T-cell (primary cell): ENCODE measurements at regions not wholly inside any gene's neighbourhood (a gene's known extent, or its start where the extent isn't known, plus 50 kb on each side); places are given as distances from the start of the nearest gene placed in this dataset.

ENCODE experiments used
- ATAC-seq, 4 experiments: fragments of 200-7000 bp in 3 of 4; fragments of 150-1000 bp in 1 of 4; cut with Tn5 transposase; replicated peaks in 1 of 4; 1 replicate in 3 of 4; 2 replicates in 1 of 4; pipeline ENCODE4 v1.10.0; 2021; ENCODE audit warnings: moderate library complexity in 3 of 4, mild to moderate bottlenecking in 2 of 4, moderate number of reproducible peaks in 1 of 4
- CTCF ChIA-PET, 2 donors: fragments of 300-600 bp; sonication (Branson Sonifier 250); formaldehyde crosslinking; loops; one replicate each; lab custom pipeline; 2022; ENCODE audit warnings: antibody characterized with exemption in 2 of 2; lab: Charles Lee
- POLR2A ChIA-PET, 2 donors: fragments of 300-600 bp; sonication (Branson Sonifier 250); formaldehyde crosslinking; loops; one replicate each; lab custom pipeline; 2022; ENCODE audit warnings: antibody characterized with exemption in 2 of 2; lab: Charles Lee
- DNase-seq, 35 experiments: peaks; one replicate each; pipeline versions ENCODE4 v3.0.0 to v3.0.0-alpha.2; 2013 to 2023
- H3K27ac ChIP-seq: one replicate; pipeline ENCODE4 v1.5.1; 2013; ENCODE audit warnings: low read length
- H3K27me3 ChIP-seq, 2 experiments: replicated peaks in 1 of 2; 1 replicate in 1 of 2; 2 replicates in 1 of 2; pipeline versions ENCODE4 v1.6.1 to v1.7.0; 2013; ENCODE audit warnings: low read length in 1 of 2, mixed read lengths in 1 of 2; ENCODE audit not compliant: control insufficient read depth in 2 of 2, insufficient read depth in 2 of 2; ENCODE audit errors: extremely low read depth in 1 of 2
- H3K36me3 ChIP-seq, 2 donors: 1 replicate in 1 of 2; 2 replicates in 1 of 2; pipeline versions ENCODE4 v1.6.1 to v1.7.0; 2013; ENCODE audit warnings: low read length in 1 of 2; ENCODE audit not compliant: control insufficient read depth in 2 of 2, insufficient read depth in 1 of 2; ENCODE audit errors: extremely low read depth in 1 of 2
- H3K4me1 ChIP-seq, 2 experiments: 1 replicate in 1 of 2; 2 replicates in 1 of 2; pipeline versions ENCODE4 v1.6.1 to v1.7.0; 2013; ENCODE audit warnings: low read length in 2 of 2, mixed read lengths in 1 of 2; ENCODE audit not compliant: insufficient read depth in 2 of 2, control insufficient read depth in 1 of 2; ENCODE audit errors: extremely low read depth in 1 of 2
- H3K4me3 ChIP-seq, 2 donors: 1 replicate in 1 of 2; 2 replicates in 1 of 2; pipeline versions ENCODE4 v1.5.1 to v1.7.0; 2013; ENCODE audit warnings: mild to moderate bottlenecking in 2 of 2, low read length in 1 of 2, moderate library complexity in 1 of 2; ENCODE audit not compliant: control insufficient read depth in 1 of 2; ENCODE audit errors: extremely low read depth in 1 of 2
- H3K9me3 ChIP-seq: 2 replicates; pipeline ENCODE4 v1.7.0; 2013
- H3K27ac Mint-ChIP-seq, 2 donors: one replicate each; pipeline ENCODE4 v1.8.0; 2020 to 2021; ENCODE audit warnings: mild to moderate bottlenecking in 2 of 2, mixed read lengths in 2 of 2
- H3K27me3 Mint-ChIP-seq, 2 donors: one replicate each; pipeline ENCODE4 v1.8.0; 2021 to 2022; ENCODE audit warnings: mixed read lengths in 2 of 2
- H3K36me3 Mint-ChIP-seq: one replicate; pipeline ENCODE4 v1.8.0; 2021; ENCODE audit warnings: mixed read lengths
- H3K4me1 Mint-ChIP-seq, 3 donors: one replicate each; pipeline ENCODE4 v1.8.0; 2020 to 2022; ENCODE audit warnings: mixed read lengths in 3 of 3, mild to moderate bottlenecking in 1 of 3
- H3K4me3 Mint-ChIP-seq, 3 donors: one replicate each; pipeline ENCODE4 v1.8.0; 2020 to 2022; ENCODE audit warnings: mild to moderate bottlenecking in 3 of 3, mixed read lengths in 3 of 3, moderate library complexity in 3 of 3
- H3K9me3 Mint-ChIP-seq, 3 donors: one replicate each; pipeline ENCODE4 v1.8.0; 2020 to 2022; ENCODE audit warnings: mixed read lengths in 3 of 3
- WGBS: methylation state at CpG from one replicate; pipeline ENCODE4 v1.1.5; 2013; ENCODE audit warnings: missing lambda C conversion rate; ENCODE audit not compliant: insufficient coverage; 5-methylcytosine and 5-hydroxymethylcytosine counted together

DNA sequence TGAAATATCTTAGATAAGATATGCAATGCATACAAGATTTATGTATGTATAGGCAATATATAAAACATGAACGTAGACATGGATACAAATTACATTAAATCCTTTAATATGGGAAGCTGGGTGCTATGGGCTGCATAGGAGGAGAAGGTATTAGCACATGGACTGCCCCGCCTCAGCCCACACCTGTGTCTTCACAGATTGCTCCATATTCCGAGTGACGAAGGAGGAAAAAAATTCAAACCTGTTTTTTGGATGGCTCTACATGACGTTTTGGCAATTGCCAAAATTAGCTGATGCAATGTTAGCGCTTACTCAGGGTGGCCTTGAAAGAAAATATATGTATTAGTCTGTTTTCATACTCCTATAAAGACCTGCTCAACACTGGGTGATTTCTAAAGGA, 223.4 kb upstream of the SLCO3A1 start:
- Mint-ChIP-seq H3K4me3 (no peak overlapping the region), H3K36me3 (no peaks in the 10 kb centered on the region), H3K27me3 (no peaks in the 10 kb centered on the region), H3K27ac (no peak overlapping the region), H3K9me3 (no peaks in the 10 kb centered on the region), H3K4me1 (no peaks in the 10 kb centered on the region)
- Histone ChIP-seq H3K27me3 (no peaks in the 10 kb centered on the region), H3K4me3 (no peak overlapping the region), H3K4me1 (no peaks in the 10 kb centered on the region), H3K36me3 (no peaks in the 10 kb centered on the region), H3K9me3 (no peaks in the 10 kb centered on the region), H3K27ac (no peak overlapping the region)
- no peak for ATAC-seq
- WGBS = 100% methylated on average over 1 of the region's 6 CpGs
- no peak for DNase-seq
- CTCF ChIA-PET = no interaction called here
- POLR2A ChIA-PET = no interaction called here

DNA sequence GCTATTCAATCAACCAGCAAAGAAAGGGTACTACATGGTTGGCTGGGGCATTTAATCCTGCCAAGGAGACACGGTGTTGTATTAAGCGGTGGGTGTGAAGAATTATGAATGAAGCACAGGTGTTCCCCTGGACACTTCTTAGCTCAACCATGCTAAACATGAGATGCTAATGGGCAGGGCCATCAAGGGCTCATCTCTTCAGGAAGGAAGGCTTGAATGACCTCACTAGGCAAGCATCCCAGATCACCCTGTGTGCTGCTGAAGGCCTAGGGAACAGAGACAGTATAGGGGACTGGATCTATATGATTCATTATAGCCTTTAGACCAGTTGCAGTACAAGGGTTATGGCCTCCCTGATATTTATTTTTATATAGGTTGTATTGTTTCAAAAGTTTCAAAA, 221.3 kb upstream of the SLCO3A1 start:
- no peak for DNase-seq
- Mint-ChIP-seq H3K9me3 (peaks cover 0 to 5% (median 0%) of the 10 kb centered on the region in 3 donors), H3K27me3 (no peaks in the 10 kb centered on the region), H3K4me1 (no peaks in the 10 kb centered on the region), H3K36me3 (peaks cover 2% of the 10 kb centered on the region), H3K27ac (no peak overlapping the region), H3K4me3 (no peak overlapping the region)
- no peak overlapping the region for H3K27ac ChIP-seq
- POLR2A ChIA-PET = no interaction called here
- no peak for ATAC-seq
- no peak overlapping the region for H3K4me3 ChIP-seq
- H3K4me1 ChIP-seq = no peaks in the 10 kb centered on the region
- H3K36me3 ChIP-seq = no peaks in the 10 kb centered on the region
- CTCF ChIA-PET = no interaction called here
- peaks cover 0 to 2% of the 10 kb centered on the region in 2 experiments for H3K27me3 ChIP-seq
- no peaks in the 10 kb centered on the region for H3K9me3 ChIP-seq
- no CpG with 5 or more reads among the region's 2 CpGs for WGBS

DNA sequence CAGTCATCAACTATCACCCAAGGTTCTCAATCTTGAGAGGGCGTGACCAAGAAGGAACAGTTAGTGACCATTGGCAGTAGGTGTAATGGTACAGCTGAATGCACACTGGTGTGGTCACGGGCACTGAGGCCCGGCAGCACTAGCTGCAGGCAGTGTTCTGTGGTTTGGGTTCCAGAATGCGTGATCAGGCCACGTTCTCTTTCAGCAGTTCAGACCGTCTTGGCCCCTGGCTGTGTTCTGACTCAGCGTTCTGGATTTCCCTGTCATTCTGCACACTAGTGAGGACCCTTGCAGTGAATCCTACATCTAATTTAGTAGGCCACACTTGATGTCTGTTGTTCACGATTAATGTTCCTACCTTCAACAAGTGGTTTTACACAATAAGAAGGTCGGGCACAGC, 220.5 kb upstream of the SLCO3A1 start:
- POLR2A ChIA-PET = no interaction called here
- Mint-ChIP-seq H3K4me3 (no peak overlapping the region), H3K4me1 (no peaks in the 10 kb centered on the region), H3K27me3 (no peaks in the 10 kb centered on the region), H3K36me3 (peaks cover 3% of the 10 kb centered on the region), H3K27ac (no peak overlapping the region), H3K9me3 (peaks cover 3 to 5% (median 4%) of the 10 kb centered on the region in 3 donors)
- DNase-seq (no peak), ATAC-seq (no peak)
- peaks cover 0 to 2% of the 10 kb centered on the region in 2 experiments for H3K27me3 ChIP-seq
- H3K4me3 ChIP-seq = no peak overlapping the region
- H3K27ac ChIP-seq = no peak overlapping the region
- no peaks in the 10 kb centered on the region for H3K4me1 ChIP-seq
- no peaks in the 10 kb centered on the region for H3K36me3 ChIP-seq
- 88% methylated on average over 4 of the region's 9 CpGs for WGBS
- H3K9me3 ChIP-seq = no peaks in the 10 kb centered on the region
- CTCF ChIA-PET = no interaction called here

DNA sequence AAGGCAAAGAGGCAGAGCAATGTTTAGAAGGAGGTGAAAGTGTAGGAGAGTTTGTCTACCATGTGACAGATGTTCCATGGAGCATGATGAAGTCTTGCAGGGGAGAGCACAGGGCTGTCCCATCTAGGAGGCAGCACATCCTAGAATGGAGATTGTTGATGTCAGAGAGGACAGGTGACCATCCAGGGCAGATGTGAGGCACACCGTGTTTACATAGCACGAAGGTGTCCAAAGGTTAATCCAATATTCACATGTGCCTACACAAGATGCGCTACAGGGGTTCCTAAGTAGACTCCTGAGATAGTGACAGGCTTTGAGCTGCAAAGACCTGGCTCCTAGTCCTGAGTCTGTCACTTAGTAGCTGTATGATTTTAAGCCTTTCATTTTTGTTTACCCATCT, 219.3 kb upstream of the SLCO3A1 start:
- 100% methylated on average over 2 of the region's 3 CpGs for WGBS
- H3K27ac Mint-ChIP-seq = no peak overlapping the region
- no peaks in the 10 kb centered on the region for H3K9me3 ChIP-seq
- no peaks in the 10 kb centered on the region for H3K36me3 ChIP-seq
- H3K4me3 Mint-ChIP-seq = no peak overlapping the region
- CTCF ChIA-PET = no interaction called here
- no peaks in the 10 kb centered on the region for H3K4me1 Mint-ChIP-seq
- H3K27me3 ChIP-seq = peaks cover 0 to 2% of the 10 kb centered on the region in 2 experiments
- peaks cover 3% of the 10 kb centered on the region for H3K36me3 Mint-ChIP-seq
- H3K27ac ChIP-seq = no peak overlapping the region
- ATAC-seq = no peak
- no peak for DNase-seq
- no peaks in the 10 kb centered on the region for H3K4me1 ChIP-seq
- peaks cover 3 to 5% (median 4%) of the 10 kb centered on the region in 3 donors for H3K9me3 Mint-ChIP-seq
- no peak overlapping the region for H3K4me3 ChIP-seq
- no peaks in the 10 kb centered on the region for H3K27me3 Mint-ChIP-seq
- POLR2A ChIA-PET = no interaction called here

GRCh38 chr15:91635080-91635479, 218.4 kb upstream of the SLCO3A1 start:
- H3K27ac ChIP-seq = no peak overlapping the region
- WGBS = 77% methylated on average over 2 of the region's 2 CpGs
- Mint-ChIP-seq H3K27me3 (no peaks in the 10 kb centered on the region), H3K36me3 (peaks cover 3% of the 10 kb centered on the region), H3K9me3 (peaks cover 4 to 6% (median 5%) of the 10 kb centered on the region in 3 donors), H3K4me3 (no peak overlapping the region), H3K27ac (no peak overlapping the region), H3K4me1 (no peaks in the 10 kb centered on the region)
- H3K36me3 ChIP-seq = no peaks in the 10 kb centered on the region
- ChIA-PET CTCF (no interaction called here), POLR2A (no interaction called here)
- no peak for ATAC-seq
- DNase-seq = no peak
- H3K27me3 ChIP-seq = peaks cover 0 to 2% of the 10 kb centered on the region in 2 experiments
- H3K9me3 ChIP-seq = no peaks in the 10 kb centered on the region
- no peaks in the 10 kb centered on the region for H3K4me1 ChIP-seq
- no peak overlapping the region for H3K4me3 ChIP-seq

GRCh38 chr15:91635641-91636040, 217.9 kb upstream of the SLCO3A1 start:
- ChIA-PET POLR2A (no interaction called here), CTCF (no interaction called here)
- Mint-ChIP-seq H3K27ac (no peak overlapping the region), H3K9me3 (peaks cover 7 to 12% (median 8%) of the 10 kb centered on the region in 3 donors), H3K4me1 (no peaks in the 10 kb centered on the region), H3K27me3 (no peaks in the 10 kb centered on the region), H3K4me3 (no peak overlapping the region), H3K36me3 (peaks cover 3% of the 10 kb centered on the region)
- Histone ChIP-seq H3K4me3 (no peak overlapping the region), H3K36me3 (no peaks in the 10 kb centered on the region), H3K27me3 (peaks cover 0 to 2% of the 10 kb centered on the region in 2 experiments), H3K9me3 (no peaks in the 10 kb centered on the region), H3K4me1 (no peaks in the 10 kb centered on the region), H3K27ac (no peak overlapping the region)
- ATAC-seq (no peak), DNase-seq (no peak)
- WGBS = no CpG with 5 or more reads among the region's 1 CpG

DNA sequence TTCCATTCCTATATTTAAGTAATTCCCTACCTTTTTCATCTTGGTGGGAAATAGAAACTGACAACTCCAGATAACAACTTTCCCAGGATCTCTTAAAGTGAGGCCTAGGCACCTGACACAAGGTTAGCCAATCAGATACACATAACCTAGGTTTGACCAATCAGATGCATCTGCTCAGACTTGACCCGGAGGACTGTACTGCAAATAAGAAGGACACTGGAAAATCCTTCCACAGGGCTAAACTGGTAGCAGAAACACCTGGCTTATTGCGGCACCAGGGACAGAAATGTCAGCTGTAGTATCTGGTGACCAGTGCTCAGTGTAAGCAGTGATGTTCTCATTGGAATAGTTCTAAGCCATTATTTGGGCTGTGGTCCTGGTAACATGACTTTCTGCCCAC, 204.5 kb upstream of the SLCO3A1 start:
- ATAC-seq = no peak
- H3K27ac ChIP-seq = no peak overlapping the region

More for the DNA sequence above, 204.5 kb upstream of the SLCO3A1 start:
- Histone ChIP-seq H3K27me3 (peaks cover 0 to 4% of the 10 kb centered on the region in 2 experiments), H3K36me3 (no peaks in the 10 kb centered on the region), H3K4me1 (no peaks in the 10 kb centered on the region), H3K9me3 (no peaks in the 10 kb centered on the region), H3K4me3 (no peak overlapping the region)
- CTCF ChIA-PET = no interaction called here
- Mint-ChIP-seq H3K9me3 (no peaks in the 10 kb centered on the region), H3K4me3 (no peak overlapping the region), H3K27me3 (peaks cover 12 to 13% of the 10 kb centered on the region in 2 donors), H3K27ac (no peak overlapping the region), H3K4me1 (no peaks in the 10 kb centered on the region), H3K36me3 (no peaks in the 10 kb centered on the region)
- POLR2A ChIA-PET = no interaction called here
- DNase-seq = no peak
- 83% methylated on average over 1 of the region's 2 CpGs for WGBS
